WTC11 (cell line): ENCODE measurements at regions not wholly inside any gene's neighbourhood (a gene's known extent, or its start where the extent isn't known, plus 50 kb on each side); places are given as distances from the start of the nearest gene placed in this dataset.

Source experiments
- ARID4B ChIP-seq: sonication (generic); formaldehyde crosslinking; IDR thresholded peaks from 2 replicates; pipeline ENCODE4 v1.8.0; 2023; ENCODE audit warnings: missing genetic modification reagents, mild to moderate bottlenecking, borderline replicate concordance
- CBFB ChIP-seq: sonication (generic); formaldehyde crosslinking; IDR thresholded peaks from 2 replicates; pipeline ENCODE4 v1.8.1; 2022; ENCODE audit warnings: mild to moderate bottlenecking, low read depth, missing genetic modification reagents
- CTCF ChIP-seq: fragments of 200-600 bp; IDR thresholded peaks from 2 replicates; pipeline ENCODE4 v1.8.0; 2022; ENCODE audit warnings: antibody characterized with exemption
- E2F1 ChIP-seq: sonication (generic); formaldehyde crosslinking; IDR thresholded peaks from 2 replicates; pipeline ENCODE4 v1.8.0; 2022; ENCODE audit warnings: mild to moderate bottlenecking, missing genetic modification reagents
- NFE2L1 ChIP-seq: sonication (generic); formaldehyde crosslinking; IDR thresholded peaks from 2 replicates; pipeline ENCODE4 v1.8.1; 2023; ENCODE audit warnings: missing genetic modification reagents
- NFYB ChIP-seq: sonication (generic); formaldehyde crosslinking; conservative IDR thresholded peaks from 2 replicates; pipeline ENCODE4 v1.8.0; 2022; ENCODE audit warnings: low read depth, missing genetic modification reagents
- SP1 ChIP-seq: sonication (generic); formaldehyde crosslinking; conservative IDR thresholded peaks from 2 replicates; pipeline ENCODE4 v1.8.1; 2022; ENCODE audit warnings: missing genetic modification reagents
- TEAD4 ChIP-seq: sonication (generic); formaldehyde crosslinking; IDR thresholded peaks from 2 replicates; pipeline ENCODE4 v1.8.0; 2022; ENCODE audit warnings: mild to moderate bottlenecking, missing genetic modification reagents
- TF ChIP-seq, protein P1 (sequence below): fragments of 250-450 bp; sonication (Bioruptor Pico); IDR thresholded peaks from 2 replicates; pipeline ENCODE4 v1.9.0; 2021; ENCODE audit warnings: moderate library complexity, mild to moderate bottlenecking, inconsistent platforms, borderline replicate concordance
- TF ChIP-seq, protein P2 (sequence below): fragments of 250-450 bp; sonication (Bioruptor Pico); IDR thresholded peaks from 2 replicates; pipeline ENCODE4 v1.9.0; 2021; ENCODE audit warnings: mild to moderate bottlenecking
- TF ChIP-seq, protein P3 (sequence below): sonication (generic); formaldehyde crosslinking; IDR thresholded peaks from 2 replicates; pipeline ENCODE4 v1.8.0; 2022; ENCODE audit warnings: mild to moderate bottlenecking, missing genetic modification reagents
- TF ChIP-seq, protein P4 (sequence below): sonication (generic); formaldehyde crosslinking; conservative IDR thresholded peaks from 2 replicates; pipeline ENCODE4 v1.8.1; 2023; ENCODE audit warnings: mild to moderate bottlenecking, low read depth, missing genetic modification reagents, moderate library complexity

GRCh38 chr2:184468826-184469225, 129.5 kb upstream of the ZNF804A start:
- TF ChIP-seq CTCF: no peak
- TF ChIP-seq, protein P1, sequence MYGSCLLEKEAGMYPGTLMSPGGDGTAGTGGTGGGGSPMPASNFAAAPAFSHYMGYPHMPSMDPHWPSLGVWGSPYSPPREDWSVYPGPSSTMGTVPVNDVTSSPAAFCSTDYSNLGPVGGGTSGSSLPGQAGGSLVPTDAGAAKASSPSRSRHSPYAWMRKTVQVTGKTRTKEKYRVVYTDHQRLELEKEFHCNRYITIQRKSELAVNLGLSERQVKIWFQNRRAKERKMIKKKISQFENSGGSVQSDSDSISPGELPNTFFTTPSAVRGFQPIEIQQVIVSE (CRISPR knock-in tag): no peak
- TF ChIP-seq NFYB (CRISPR knock-in tag): no peak
- TF ChIP-seq ARID4B (CRISPR knock-in tag): no peak
- TF ChIP-seq SP1 (CRISPR knock-in tag): no peak
- TF ChIP-seq, protein P2, sequence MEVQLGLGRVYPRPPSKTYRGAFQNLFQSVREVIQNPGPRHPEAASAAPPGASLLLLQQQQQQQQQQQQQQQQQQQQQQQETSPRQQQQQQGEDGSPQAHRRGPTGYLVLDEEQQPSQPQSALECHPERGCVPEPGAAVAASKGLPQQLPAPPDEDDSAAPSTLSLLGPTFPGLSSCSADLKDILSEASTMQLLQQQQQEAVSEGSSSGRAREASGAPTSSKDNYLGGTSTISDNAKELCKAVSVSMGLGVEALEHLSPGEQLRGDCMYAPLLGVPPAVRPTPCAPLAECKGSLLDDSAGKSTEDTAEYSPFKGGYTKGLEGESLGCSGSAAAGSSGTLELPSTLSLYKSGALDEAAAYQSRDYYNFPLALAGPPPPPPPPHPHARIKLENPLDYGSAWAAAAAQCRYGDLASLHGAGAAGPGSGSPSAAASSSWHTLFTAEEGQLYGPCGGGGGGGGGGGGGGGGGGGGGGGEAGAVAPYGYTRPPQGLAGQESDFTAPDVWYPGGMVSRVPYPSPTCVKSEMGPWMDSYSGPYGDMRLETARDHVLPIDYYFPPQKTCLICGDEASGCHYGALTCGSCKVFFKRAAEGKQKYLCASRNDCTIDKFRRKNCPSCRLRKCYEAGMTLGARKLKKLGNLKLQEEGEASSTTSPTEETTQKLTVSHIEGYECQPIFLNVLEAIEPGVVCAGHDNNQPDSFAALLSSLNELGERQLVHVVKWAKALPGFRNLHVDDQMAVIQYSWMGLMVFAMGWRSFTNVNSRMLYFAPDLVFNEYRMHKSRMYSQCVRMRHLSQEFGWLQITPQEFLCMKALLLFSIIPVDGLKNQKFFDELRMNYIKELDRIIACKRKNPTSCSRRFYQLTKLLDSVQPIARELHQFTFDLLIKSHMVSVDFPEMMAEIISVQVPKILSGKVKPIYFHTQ (CRISPR knock-in tag): no peak
- TF ChIP-seq, protein P3, sequence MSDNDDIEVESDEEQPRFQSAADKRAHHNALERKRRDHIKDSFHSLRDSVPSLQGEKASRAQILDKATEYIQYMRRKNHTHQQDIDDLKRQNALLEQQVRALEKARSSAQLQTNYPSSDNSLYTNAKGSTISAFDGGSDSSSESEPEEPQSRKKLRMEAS: no peak
- TF ChIP-seq TEAD4 (CRISPR knock-in tag): no peak
- TF ChIP-seq, protein P4, sequence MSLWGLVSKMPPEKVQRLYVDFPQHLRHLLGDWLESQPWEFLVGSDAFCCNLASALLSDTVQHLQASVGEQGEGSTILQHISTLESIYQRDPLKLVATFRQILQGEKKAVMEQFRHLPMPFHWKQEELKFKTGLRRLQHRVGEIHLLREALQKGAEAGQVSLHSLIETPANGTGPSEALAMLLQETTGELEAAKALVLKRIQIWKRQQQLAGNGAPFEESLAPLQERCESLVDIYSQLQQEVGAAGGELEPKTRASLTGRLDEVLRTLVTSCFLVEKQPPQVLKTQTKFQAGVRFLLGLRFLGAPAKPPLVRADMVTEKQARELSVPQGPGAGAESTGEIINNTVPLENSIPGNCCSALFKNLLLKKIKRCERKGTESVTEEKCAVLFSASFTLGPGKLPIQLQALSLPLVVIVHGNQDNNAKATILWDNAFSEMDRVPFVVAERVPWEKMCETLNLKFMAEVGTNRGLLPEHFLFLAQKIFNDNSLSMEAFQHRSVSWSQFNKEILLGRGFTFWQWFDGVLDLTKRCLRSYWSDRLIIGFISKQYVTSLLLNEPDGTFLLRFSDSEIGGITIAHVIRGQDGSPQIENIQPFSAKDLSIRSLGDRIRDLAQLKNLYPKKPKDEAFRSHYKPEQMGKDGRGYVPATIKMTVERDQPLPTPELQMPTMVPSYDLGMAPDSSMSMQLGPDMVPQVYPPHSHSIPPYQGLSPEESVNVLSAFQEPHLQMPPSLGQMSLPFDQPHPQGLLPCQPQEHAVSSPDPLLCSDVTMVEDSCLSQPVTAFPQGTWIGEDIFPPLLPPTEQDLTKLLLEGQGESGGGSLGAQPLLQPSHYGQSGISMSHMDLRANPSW: no peak
- no peak for TF ChIP-seq E2F1 (CRISPR knock-in tag)
- TF ChIP-seq CBFB (CRISPR knock-in tag): no peak
- TF ChIP-seq NFE2L1: no peak
